Thyroid gland (tissue), 4 donors: ENCODE measurements at regions not wholly inside any gene's neighbourhood (a gene's known extent, or its start where the extent isn't known, plus 50 kb on each side); places are given as distances from the start of the nearest gene placed in this dataset.

Experiments used
- POLR2A ChIP-seq, 2 donors: fragments of 450-650 bp; IDR thresholded peaks; one replicate each; pipeline ENCODE4 v1.6.1; 2017; ENCODE audit warnings: antibody characterized with exemption in 2 of 2, mild to moderate bottlenecking in 2 of 2, moderate library complexity in 1 of 2
- TF ChIP-seq, protein P1 (sequence below), 6 experiments: fragments of 200-600 bp in 3 of 6; fragments of 450-650 bp in 3 of 6; sonication (generic) in 3 of 6; IDR thresholded peaks; one replicate each; pipeline ENCODE4 v1.5.1; 2016 to 2019; ENCODE audit warnings: antibody characterized with exemption in 6 of 6, mild to moderate bottlenecking in 2 of 6, inconsistent platforms in 1 of 6, moderate library complexity in 1 of 6

GRCh38 chr4:112894480-112894879 is 155.0 kb upstream of the ANK2 start:
- TF ChIP-seq, protein P1, sequence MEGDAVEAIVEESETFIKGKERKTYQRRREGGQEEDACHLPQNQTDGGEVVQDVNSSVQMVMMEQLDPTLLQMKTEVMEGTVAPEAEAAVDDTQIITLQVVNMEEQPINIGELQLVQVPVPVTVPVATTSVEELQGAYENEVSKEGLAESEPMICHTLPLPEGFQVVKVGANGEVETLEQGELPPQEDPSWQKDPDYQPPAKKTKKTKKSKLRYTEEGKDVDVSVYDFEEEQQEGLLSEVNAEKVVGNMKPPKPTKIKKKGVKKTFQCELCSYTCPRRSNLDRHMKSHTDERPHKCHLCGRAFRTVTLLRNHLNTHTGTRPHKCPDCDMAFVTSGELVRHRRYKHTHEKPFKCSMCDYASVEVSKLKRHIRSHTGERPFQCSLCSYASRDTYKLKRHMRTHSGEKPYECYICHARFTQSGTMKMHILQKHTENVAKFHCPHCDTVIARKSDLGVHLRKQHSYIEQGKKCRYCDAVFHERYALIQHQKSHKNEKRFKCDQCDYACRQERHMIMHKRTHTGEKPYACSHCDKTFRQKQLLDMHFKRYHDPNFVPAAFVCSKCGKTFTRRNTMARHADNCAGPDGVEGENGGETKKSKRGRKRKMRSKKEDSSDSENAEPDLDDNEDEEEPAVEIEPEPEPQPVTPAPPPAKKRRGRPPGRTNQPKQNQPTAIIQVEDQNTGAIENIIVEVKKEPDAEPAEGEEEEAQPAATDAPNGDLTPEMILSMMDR (IDR thresholded peaks at IDR 0.05): no peak
- no peak for TF ChIP-seq POLR2A (IDR thresholded peaks at IDR 0.05)
